ENCODE measurements at regions not wholly inside any gene's neighbourhood (a gene's known extent, or its start where the extent isn't known, plus 50 kb on each side); places are given as distances from the start of the nearest gene placed in this dataset.

- TF ChIP-seq CTCF (IDR thresholded peaks at IDR 0.05): no peak
- no peak for TF ChIP-seq POLR2A (IDR thresholded peaks at IDR 0.05)
These were observed 51.3 kb upstream of the FRMD4A start for GRCh38 chr10:14382022-14382421.
